SK-N-SH treated with all-trans-retinoic acid at 6 μM for 48 hours (cell line): ENCODE measurements at regions not wholly inside any gene's neighbourhood (a gene's known extent, or its start where the extent isn't known, plus 50 kb on each side); places are given as distances from the start of the nearest gene placed in this dataset.

ENCODE experiments used
- ATAC-seq: fragments of 200-7000 bp; cut with Tn5 transposase; 3 replicates; pipeline ENCODE4 v1.9.1; 2020; ENCODE audit warnings: mild to moderate bottlenecking, moderate library complexity
- ARNTL ChIP-seq: fragments of 450-650 bp; formaldehyde crosslinking; IDR thresholded peaks from 2 replicates; pipeline ENCODE4 v1.5.0; 2020; ENCODE audit warnings: low read depth, mild to moderate bottlenecking, moderate library complexity, borderline replicate concordance
- BACH2 ChIP-seq: fragments of 250-450 bp; sonication (Bioruptor Pico); IDR thresholded peaks from 2 replicates; pipeline ENCODE4 v1.9.0; 2021; ENCODE audit warnings: mild to moderate bottlenecking, borderline replicate concordance
- CSDC2 ChIP-seq: fragments of 250-450 bp; sonication (Bioruptor Pico); IDR thresholded peaks from 2 replicates; pipeline ENCODE4 v1.5.0; 2020; ENCODE audit warnings: mild to moderate bottlenecking, moderate library complexity
- CSRNP3 ChIP-seq: fragments of 250-450 bp; sonication (Bioruptor Pico); IDR thresholded peaks from 2 replicates; pipeline ENCODE4 v1.5.1; 2021; ENCODE audit warnings: mild to moderate bottlenecking, moderate library complexity
- ESRRG ChIP-seq: fragments of 250-450 bp; sonication (Bioruptor Pico); IDR thresholded peaks from 2 replicates; pipeline ENCODE4 v1.6.1; 2021; ENCODE audit warnings: mild to moderate bottlenecking
- GLIS3 ChIP-seq: fragments of 250-450 bp; sonication (Bioruptor Pico); IDR thresholded peaks from 2 replicates; pipeline ENCODE4 v1.5.0; 2020; ENCODE audit warnings: mild to moderate bottlenecking, moderate library complexity
- PATZ1 ChIP-seq: fragments of 250-450 bp; sonication (Bioruptor Pico); IDR thresholded peaks from 2 replicates; pipeline ENCODE4 v1.8.0; 2020; ENCODE audit warnings: mild to moderate bottlenecking, moderate library complexity, borderline replicate concordance
- POU6F1 ChIP-seq: fragments of 250-450 bp; sonication (Bioruptor Pico); IDR thresholded peaks from 2 replicates; pipeline ENCODE4 v1.8.0; 2021; ENCODE audit warnings: low read depth, mild to moderate bottlenecking, moderate library complexity, borderline replicate concordance
- TCF4 ChIP-seq: fragments of 250-450 bp; sonication (Bioruptor Pico); IDR thresholded peaks from 2 replicates; pipeline ENCODE4 v1.8.0; 2021; ENCODE audit warnings: mild to moderate bottlenecking, moderate library complexity, borderline replicate concordance
- TOX ChIP-seq: fragments of 250-450 bp; sonication (Bioruptor Pico); IDR thresholded peaks from 2 replicates; pipeline ENCODE4 v1.8.0; 2021; ENCODE audit warnings: mild to moderate bottlenecking, moderate library complexity, borderline replicate concordance
- TSHZ2 ChIP-seq: fragments of 250-450 bp; sonication (Bioruptor Pico); IDR thresholded peaks from 2 replicates; pipeline ENCODE4 v1.5.0; 2020; ENCODE audit warnings: mild to moderate bottlenecking, moderate library complexity
- ZFP3 ChIP-seq: fragments of 250-450 bp; sonication (Bioruptor Pico); IDR thresholded peaks from 2 replicates; pipeline ENCODE4 v1.5.0; 2020; ENCODE audit warnings: mild to moderate bottlenecking, moderate library complexity
- ZFP30 ChIP-seq: fragments of 450-650 bp; formaldehyde crosslinking; IDR thresholded peaks from 2 replicates; pipeline ENCODE4 v1.5.0; 2022; ENCODE audit warnings: mild to moderate bottlenecking, moderate library complexity
- ZNF565 ChIP-seq: fragments of 450-650 bp; formaldehyde crosslinking; conservative IDR thresholded peaks from 2 replicates; pipeline ENCODE4 v1.5.0; 2020; ENCODE audit warnings: low read depth, mild to moderate bottlenecking, moderate library complexity
- ZNF8 ChIP-seq: fragments of 450-650 bp; formaldehyde crosslinking; IDR thresholded peaks from 2 replicates; pipeline ENCODE4 v1.5.0; 2020; ENCODE audit warnings: mild to moderate bottlenecking, moderate library complexity
- TF ChIP-seq, protein P1 (sequence below): fragments of 250-450 bp; sonication (Bioruptor Pico); IDR thresholded peaks from 2 replicates; pipeline ENCODE4 v1.5.1; 2020; ENCODE audit warnings: low read depth, mild to moderate bottlenecking, moderate library complexity

- no peak for ATAC-seq
Observed at GRCh38 chr6:158911746-158912480, 88.1 kb downstream of the RSPH3 start.

More at GRCh38 chr6:158911746-158912480, 88.1 kb downstream of the RSPH3 start:
- no peak for TF ChIP-seq ESRRG (CRISPR knock-in tag)
- no peak for TF ChIP-seq TSHZ2
- no peak for TF ChIP-seq ZFP30
- no peak for TF ChIP-seq CSRNP3 (CRISPR knock-in tag)
- no peak for TF ChIP-seq GLIS3
- no peak for TF ChIP-seq CSDC2 (CRISPR knock-in tag)
- no peak for TF ChIP-seq BACH2 (CRISPR knock-in tag)
- TF ChIP-seq PATZ1: no peak
- no peak for TF ChIP-seq ZFP3 (CRISPR knock-in tag)
- TF ChIP-seq TCF4 (CRISPR knock-in tag): no peak
- TF ChIP-seq ZNF565 (CRISPR knock-in tag): no peak
- TF ChIP-seq, protein P1, sequence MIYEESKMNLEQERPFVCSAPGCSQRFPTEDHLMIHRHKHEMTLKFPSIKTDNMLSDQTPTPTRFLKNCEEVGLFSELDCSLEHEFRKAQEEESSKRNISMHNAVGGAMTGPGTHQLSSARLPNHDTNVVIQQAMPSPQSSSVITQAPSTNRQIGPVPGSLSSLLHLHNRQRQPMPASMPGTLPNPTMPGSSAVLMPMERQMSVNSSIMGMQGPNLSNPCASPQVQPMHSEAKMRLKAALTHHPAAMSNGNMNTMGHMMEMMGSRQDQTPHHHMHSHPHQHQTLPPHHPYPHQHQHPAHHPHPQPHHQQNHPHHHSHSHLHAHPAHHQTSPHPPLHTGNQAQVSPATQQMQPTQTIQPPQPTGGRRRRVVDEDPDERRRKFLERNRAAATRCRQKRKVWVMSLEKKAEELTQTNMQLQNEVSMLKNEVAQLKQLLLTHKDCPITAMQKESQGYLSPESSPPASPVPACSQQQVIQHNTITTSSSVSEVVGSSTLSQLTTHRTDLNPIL (CRISPR knock-in tag): no peak
- TF ChIP-seq ZNF8 (CRISPR knock-in tag): no peak
- no peak for TF ChIP-seq POU6F1
- TF ChIP-seq TOX: no peak
- no peak for TF ChIP-seq ARNTL (CRISPR knock-in tag)
